SK-N-MC (cell line): ENCODE measurements at regions not wholly inside any gene's neighbourhood (a gene's known extent, or its start where the extent isn't known, plus 50 kb on each side); places are given as distances from the start of the nearest gene placed in this dataset.
"Not testable (repeated sequence)": the region's sequence is repeated elsewhere in the genome, so short reads cannot be mapped to it uniquely, and the experiment has no call there.

Source experiments
- EZH2 ChIP-seq: fragments of 200-600 bp; sonication (generic); IDR thresholded peaks from one replicate; pipeline ENCODE4 v1.6.1; 2017; ENCODE audit warnings: antibody characterized with exemption
- POLR2AphosphoS5 ChIP-seq: IDR thresholded peaks from 2 replicates; pipeline ENCODE4 v1.6.1; 2012; ENCODE audit warnings: mild to moderate bottlenecking, low read depth, low read length, borderline replicate concordance

- TF ChIP-seq POLR2AphosphoS5, EZH2: not testable (repeated sequence)
Observed at GRCh38 chr14:97148021-97148420, 350.8 kb downstream of the VRK1 start.
